Glutamatergic neuron (in vitro differentiated cells): ENCODE measurements at regions not wholly inside any gene's neighbourhood (a gene's known extent, or its start where the extent isn't known, plus 50 kb on each side); places are given as distances from the start of the nearest gene placed in this dataset.

ENCODE experiments used
- DNase-seq: peaks from one replicate; pipeline ENCODE4 v3.0.0; 2022
- H3K27ac Mint-ChIP-seq: one replicate; pipeline ENCODE4 v1.8.0; 2020; ENCODE audit warnings: mild to moderate bottlenecking, mixed read lengths, inconsistent platforms; ENCODE audit not compliant: unreplicated experiment
- H3K27me3 Mint-ChIP-seq: one replicate; pipeline ENCODE4 v1.8.0; 2020; ENCODE audit warnings: mild to moderate bottlenecking, moderate library complexity, mixed read lengths, inconsistent platforms; ENCODE audit not compliant: unreplicated experiment
- H3K36me3 Mint-ChIP-seq: one replicate; pipeline ENCODE4 v1.8.0; 2020; ENCODE audit warnings: mild to moderate bottlenecking, mixed read lengths, inconsistent platforms; ENCODE audit not compliant: unreplicated experiment
- H3K4me1 Mint-ChIP-seq: one replicate; pipeline ENCODE4 v1.8.0; 2020; ENCODE audit warnings: mild to moderate bottlenecking, low read depth, mixed read lengths, inconsistent platforms; ENCODE audit not compliant: unreplicated experiment
- H3K4me3 Mint-ChIP-seq: one replicate; pipeline ENCODE4 v1.8.0; 2020; ENCODE audit warnings: mild to moderate bottlenecking, mixed read lengths, inconsistent platforms; ENCODE audit not compliant: unreplicated experiment
- H3K9me3 Mint-ChIP-seq: one replicate; pipeline ENCODE4 v1.8.0; 2020; ENCODE audit warnings: mild to moderate bottlenecking, moderate library complexity, mixed read lengths, inconsistent platforms; ENCODE audit not compliant: unreplicated experiment
- TF ChIP-seq, protein P1 (sequence below): fragments of 200-600 bp; sonication (generic); IDR thresholded peaks from one replicate; pipeline ENCODE4 v1.5.0; 2021; ENCODE audit not compliant: partially characterized antibody, unreplicated experiment

DNA sequence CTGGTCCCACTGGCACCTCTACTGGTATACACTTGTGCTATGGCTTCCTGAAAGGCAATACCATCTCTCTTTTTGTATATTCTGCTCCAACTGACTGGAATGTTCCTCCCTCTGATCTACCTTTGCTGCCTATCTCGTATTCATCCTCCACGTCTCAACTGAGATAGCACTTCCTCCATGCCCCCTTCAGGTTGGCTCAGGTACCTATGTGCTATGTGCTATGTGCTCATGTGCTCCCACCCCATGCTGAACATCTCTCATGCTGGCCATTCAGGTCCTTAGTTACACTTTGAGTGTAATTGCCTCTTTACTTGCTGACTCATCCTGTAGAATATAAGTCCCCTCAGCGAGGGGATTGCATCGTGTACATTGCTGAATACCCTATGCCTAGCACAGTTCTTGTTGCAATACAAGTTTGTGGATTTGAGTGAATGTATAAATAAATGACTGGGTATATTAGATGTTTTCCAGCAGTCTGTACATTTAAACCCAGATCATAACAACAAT, 156.9 kb downstream of the SOX2 start:
- no peak for DNase-seq
- H3K4me3 Mint-ChIP-seq = no peak overlapping the region
- no peaks in the 10 kb centered on the region for H3K27me3 Mint-ChIP-seq
- H3K27ac Mint-ChIP-seq = no peak overlapping the region
- TF ChIP-seq, protein P1, sequence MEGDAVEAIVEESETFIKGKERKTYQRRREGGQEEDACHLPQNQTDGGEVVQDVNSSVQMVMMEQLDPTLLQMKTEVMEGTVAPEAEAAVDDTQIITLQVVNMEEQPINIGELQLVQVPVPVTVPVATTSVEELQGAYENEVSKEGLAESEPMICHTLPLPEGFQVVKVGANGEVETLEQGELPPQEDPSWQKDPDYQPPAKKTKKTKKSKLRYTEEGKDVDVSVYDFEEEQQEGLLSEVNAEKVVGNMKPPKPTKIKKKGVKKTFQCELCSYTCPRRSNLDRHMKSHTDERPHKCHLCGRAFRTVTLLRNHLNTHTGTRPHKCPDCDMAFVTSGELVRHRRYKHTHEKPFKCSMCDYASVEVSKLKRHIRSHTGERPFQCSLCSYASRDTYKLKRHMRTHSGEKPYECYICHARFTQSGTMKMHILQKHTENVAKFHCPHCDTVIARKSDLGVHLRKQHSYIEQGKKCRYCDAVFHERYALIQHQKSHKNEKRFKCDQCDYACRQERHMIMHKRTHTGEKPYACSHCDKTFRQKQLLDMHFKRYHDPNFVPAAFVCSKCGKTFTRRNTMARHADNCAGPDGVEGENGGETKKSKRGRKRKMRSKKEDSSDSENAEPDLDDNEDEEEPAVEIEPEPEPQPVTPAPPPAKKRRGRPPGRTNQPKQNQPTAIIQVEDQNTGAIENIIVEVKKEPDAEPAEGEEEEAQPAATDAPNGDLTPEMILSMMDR = no peak
- H3K36me3 Mint-ChIP-seq = no peaks in the 10 kb centered on the region
- no peaks in the 10 kb centered on the region for H3K9me3 Mint-ChIP-seq
- H3K4me1 Mint-ChIP-seq = peaks cover 5% of the 10 kb centered on the region

DNA sequence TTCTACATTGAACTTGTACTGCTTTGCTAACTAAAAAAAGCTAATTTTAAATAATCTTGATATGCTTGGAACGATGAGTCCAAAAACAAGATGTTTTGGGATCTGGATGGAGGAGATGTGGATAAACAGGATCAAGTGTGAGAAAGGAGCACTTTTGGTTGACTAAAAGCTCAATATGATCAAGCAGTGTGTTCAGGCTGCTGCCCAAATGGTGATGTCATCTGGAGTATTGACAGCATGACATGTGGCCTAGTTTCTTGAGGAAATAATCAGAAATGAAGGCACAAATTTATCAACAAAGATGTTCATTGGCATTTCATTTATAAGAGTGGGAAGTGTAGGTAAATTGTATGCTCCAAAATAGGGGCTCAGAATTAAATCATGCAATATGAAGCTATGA, 161.2 kb downstream of the SOX2 start:
- H3K9me3 Mint-ChIP-seq = no peaks in the 10 kb centered on the region
- H3K4me3 Mint-ChIP-seq = no peak overlapping the region
- no peaks in the 10 kb centered on the region for H3K36me3 Mint-ChIP-seq
- peaks cover 5% of the 10 kb centered on the region for H3K4me1 Mint-ChIP-seq
- peak overlapping the region; percentile 30 for H3K27ac Mint-ChIP-seq
- TF ChIP-seq, protein P1 = no peak
- H3K27me3 Mint-ChIP-seq = no peaks in the 10 kb centered on the region
- DNase-seq = no peak

DNA sequence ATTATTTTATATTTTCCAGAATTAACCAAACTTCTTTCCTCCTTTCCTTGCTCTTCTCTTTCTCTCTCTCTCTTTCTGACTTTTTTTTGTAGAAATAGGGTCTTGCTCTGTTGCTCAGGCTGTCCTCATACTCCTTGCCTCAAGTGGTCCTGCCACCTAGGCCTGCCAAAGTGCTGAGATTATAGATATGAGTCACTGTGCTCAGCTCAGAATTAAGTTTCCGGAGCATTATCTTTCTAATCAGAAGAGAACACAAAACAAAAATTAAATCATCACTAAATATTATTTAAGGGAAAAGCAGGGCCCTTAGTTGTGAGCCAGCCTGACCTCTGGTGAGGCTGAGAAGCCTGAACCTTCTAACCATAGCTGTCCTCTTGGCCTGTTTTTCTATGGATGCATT, 168.2 kb downstream of the SOX2 start:
- Mint-ChIP-seq H3K36me3 (no peaks in the 10 kb centered on the region), H3K9me3 (no peaks in the 10 kb centered on the region), H3K27ac (no peak overlapping the region), H3K4me1 (no peaks in the 10 kb centered on the region), H3K27me3 (peaks cover 3% of the 10 kb centered on the region), H3K4me3 (no peak overlapping the region)
- no peak for DNase-seq
- TF ChIP-seq, protein P1 = no peak

DNA sequence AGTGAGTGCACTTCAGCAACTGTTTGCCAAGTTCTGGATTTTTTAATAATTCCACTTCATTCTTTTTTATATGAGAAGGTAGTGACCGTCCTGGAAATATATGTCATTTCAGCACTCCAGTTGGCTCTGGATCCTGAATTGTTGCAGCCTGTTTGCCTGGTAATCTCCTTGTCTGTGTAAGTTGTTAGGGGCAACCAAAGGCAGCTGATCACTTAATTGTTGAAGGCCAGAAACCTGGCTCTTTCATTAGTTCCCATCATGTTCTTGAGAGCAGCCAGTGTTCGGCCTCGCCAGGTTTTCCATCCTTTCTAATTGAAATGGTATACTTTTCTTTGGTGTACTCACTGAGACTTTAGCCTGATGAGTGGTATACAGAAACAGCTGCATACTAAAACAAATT, 168.6 kb downstream of the SOX2 start:
- Mint-ChIP-seq H3K27ac (no peak overlapping the region), H3K27me3 (peaks cover 3% of the 10 kb centered on the region), H3K4me3 (no peak overlapping the region), H3K4me1 (no peaks in the 10 kb centered on the region), H3K9me3 (no peaks in the 10 kb centered on the region), H3K36me3 (no peaks in the 10 kb centered on the region)
- TF ChIP-seq, protein P1 = no peak
- DNase-seq = no peak

DNA sequence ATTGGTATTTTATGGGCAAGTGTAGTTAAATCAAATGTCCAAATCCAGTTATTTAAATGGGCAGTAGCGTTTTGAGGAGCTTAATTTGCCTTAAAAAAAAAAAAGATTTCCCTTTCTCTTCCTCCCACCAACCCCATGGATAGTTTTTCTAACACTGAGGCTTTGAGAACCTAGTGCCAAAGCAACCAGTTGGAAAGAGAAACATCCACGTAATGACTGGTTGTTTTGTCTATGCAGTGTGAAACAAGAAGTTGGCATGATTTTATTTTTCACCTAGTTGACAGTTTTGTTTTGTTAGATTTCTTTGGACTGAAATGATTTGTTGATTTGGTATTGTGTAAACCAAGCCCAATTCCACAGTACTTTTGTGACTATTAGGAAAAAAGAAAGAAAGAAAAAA, 170.0 kb downstream of the SOX2 start:
- Mint-ChIP-seq H3K27ac (no peak overlapping the region), H3K36me3 (no peaks in the 10 kb centered on the region), H3K27me3 (peaks cover 3% of the 10 kb centered on the region), H3K9me3 (no peaks in the 10 kb centered on the region), H3K4me1 (no peaks in the 10 kb centered on the region), H3K4me3 (no peak overlapping the region)
- no peak for DNase-seq
- TF ChIP-seq, protein P1 = no peak
